ENCODE measurements at regions not wholly inside any gene's neighbourhood (a gene's known extent, or its start where the extent isn't known, plus 50 kb on each side); places are given as distances from the start of the nearest gene placed in this dataset.

DNA sequence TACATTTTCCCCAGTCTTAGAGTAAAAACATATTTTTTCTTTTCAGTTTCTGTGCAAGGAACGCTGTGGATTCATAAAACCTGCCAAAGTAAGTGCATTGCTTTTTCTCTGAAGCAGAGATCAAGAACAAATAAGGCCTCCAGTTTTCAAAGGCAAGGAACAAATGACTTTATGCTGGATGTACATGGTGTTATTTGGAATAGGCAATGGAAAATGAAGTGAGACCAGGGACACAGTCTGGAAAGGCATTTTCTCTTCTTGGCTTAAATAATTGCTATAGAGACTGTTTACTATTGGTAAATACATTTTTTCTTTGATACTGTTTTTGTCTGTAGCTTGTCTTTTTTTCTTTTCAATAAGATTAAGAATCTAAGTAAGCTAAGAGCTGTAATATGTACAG is 725.9 kb upstream of the MDGA2 start:
- TF ChIP-seq CTCF (IDR thresholded peaks at IDR 0.05), result no peak
- TF ChIP-seq POLR2A (IDR thresholded peaks at IDR 0.05), result no peak

All from adrenal gland (tissue), 5 donors.